ENCODE measurements at regions not wholly inside any gene's neighbourhood (a gene's known extent, or its start where the extent isn't known, plus 50 kb on each side); places are given as distances from the start of the nearest gene placed in this dataset.

DNA sequence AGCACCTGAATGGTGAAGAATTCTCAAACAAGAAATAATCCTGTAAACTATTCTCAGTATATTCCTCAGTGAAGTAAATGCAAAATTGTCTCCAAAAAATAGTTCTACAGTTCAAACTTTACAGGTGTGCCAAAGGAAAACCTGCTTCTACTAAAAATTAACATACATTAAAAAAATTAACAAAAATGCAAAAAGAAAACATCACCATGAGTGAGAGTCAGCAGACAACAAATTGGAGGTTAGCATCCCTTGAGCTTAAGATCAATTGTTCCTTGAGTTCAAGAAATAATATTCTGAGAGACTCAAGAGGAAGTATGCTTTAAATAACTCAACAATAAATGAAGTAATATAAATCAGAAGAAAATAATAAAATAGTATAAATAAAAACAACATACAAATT lies 278.4 kb upstream of the MME start:
- TF ChIP-seq CTCF (conservative IDR thresholded peaks at IDR 0.05) (no peak), ZFX (IDR thresholded peaks at IDR 0.05) (no peak)
